T-helper 1 cell treated with Interleukin-12 subunit alpha and Interleukin-12 subunit beta and Interleukin-4 antibody, amounts not matched to agents 30 μg/mL and 1 μg/mL, for 36 hours (primary cell): ENCODE measurements at regions not wholly inside any gene's neighbourhood (a gene's known extent, or its start where the extent isn't known, plus 50 kb on each side); places are given as distances from the start of the nearest gene placed in this dataset.

Experiments
- H3K27ac Mint-ChIP-seq: one replicate; pipeline ENCODE4 v1.8.0; 2021; ENCODE audit warnings: mild to moderate bottlenecking, mixed read lengths
- H3K27me3 Mint-ChIP-seq: one replicate; pipeline ENCODE4 v1.8.0; 2021; ENCODE audit warnings: low read depth, mixed read lengths
- H3K36me3 Mint-ChIP-seq: one replicate; pipeline ENCODE4 v1.8.0; 2021; ENCODE audit warnings: low read depth, mixed read lengths
- H3K4me1 Mint-ChIP-seq: one replicate; pipeline ENCODE4 v1.8.0; 2021; ENCODE audit warnings: low read depth, mixed read lengths
- H3K4me3 Mint-ChIP-seq: one replicate; pipeline ENCODE4 v1.8.0; 2021; ENCODE audit warnings: mild to moderate bottlenecking, moderate library complexity, mixed read lengths
- H3K9me3 Mint-ChIP-seq: one replicate; pipeline ENCODE4 v1.8.0; 2021; ENCODE audit warnings: mixed read lengths

- Mint-ChIP-seq H3K36me3 (no peaks in the 10 kb centered on the region), H3K4me1 (no peaks in the 10 kb centered on the region), H3K9me3 (no peaks in the 10 kb centered on the region), H3K4me3 (no peak overlapping the region), H3K27ac (no peak overlapping the region), H3K27me3 (no peaks in the 10 kb centered on the region)
Observed at GRCh38 chr5:158270996-158271554, 412.1 kb upstream of the CLINT1 start.

DNA sequence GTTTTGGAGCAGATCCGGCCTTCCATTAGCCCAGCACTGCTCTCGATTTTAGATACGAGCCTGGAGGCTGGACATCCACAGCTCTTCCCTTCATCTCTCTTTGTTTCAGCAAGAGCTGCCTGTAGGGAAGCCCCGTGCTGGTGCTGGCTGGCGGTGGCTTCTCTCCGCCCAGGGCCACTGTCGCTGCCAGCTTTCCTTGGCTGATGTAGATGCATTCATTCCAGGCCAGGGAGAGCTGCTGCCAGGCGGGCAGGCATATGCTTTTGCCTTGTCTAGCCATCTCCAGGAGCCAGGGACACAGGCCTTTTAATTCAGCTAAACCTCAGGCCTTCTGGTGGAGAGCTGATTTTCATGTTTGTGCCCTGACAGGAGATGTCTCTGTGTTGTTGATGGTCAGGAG lies 409.3 kb upstream of the CLINT1 start:
- H3K27me3 Mint-ChIP-seq: no peaks in the 10 kb centered on the region
- no peaks in the 10 kb centered on the region for H3K9me3 Mint-ChIP-seq
- H3K4me3 Mint-ChIP-seq: no peak overlapping the region
- no peaks in the 10 kb centered on the region for H3K4me1 Mint-ChIP-seq
- H3K27ac Mint-ChIP-seq: no peak overlapping the region
- H3K36me3 Mint-ChIP-seq: no peaks in the 10 kb centered on the region

DNA sequence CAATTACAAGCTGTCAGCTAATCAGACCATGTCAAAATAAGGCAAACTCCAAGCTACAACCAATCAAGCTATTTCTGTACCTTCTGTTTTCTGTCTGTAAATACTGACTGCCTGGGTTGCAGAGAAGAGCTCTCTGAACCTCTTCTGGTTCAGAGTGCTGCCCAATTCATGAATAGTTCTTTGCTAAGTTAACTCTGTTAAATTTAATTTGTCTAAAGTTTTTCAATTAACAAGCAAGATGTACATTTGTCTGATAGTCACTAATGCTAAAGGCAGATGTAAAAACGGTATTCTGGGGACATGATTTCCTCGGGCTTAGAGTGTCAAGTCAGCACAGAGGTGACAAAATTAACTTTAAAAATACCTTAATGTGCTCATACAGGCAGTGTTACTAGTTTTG lies 408.3 kb upstream of the CLINT1 start:
- Mint-ChIP-seq H3K27me3 (no peaks in the 10 kb centered on the region), H3K36me3 (no peaks in the 10 kb centered on the region), H3K27ac (no peak overlapping the region), H3K9me3 (no peaks in the 10 kb centered on the region), H3K4me3 (no peak overlapping the region), H3K4me1 (no peaks in the 10 kb centered on the region)

- H3K27ac Mint-ChIP-seq: no peak overlapping the region
- H3K4me1 Mint-ChIP-seq: no peaks in the 10 kb centered on the region
- no peaks in the 10 kb centered on the region for H3K27me3 Mint-ChIP-seq
- no peak overlapping the region for H3K4me3 Mint-ChIP-seq
- no peaks in the 10 kb centered on the region for H3K9me3 Mint-ChIP-seq
- H3K36me3 Mint-ChIP-seq: no peaks in the 10 kb centered on the region
Observed at GRCh38 chr5:158265931-158266700, 407.2 kb upstream of the CLINT1 start.

DNA sequence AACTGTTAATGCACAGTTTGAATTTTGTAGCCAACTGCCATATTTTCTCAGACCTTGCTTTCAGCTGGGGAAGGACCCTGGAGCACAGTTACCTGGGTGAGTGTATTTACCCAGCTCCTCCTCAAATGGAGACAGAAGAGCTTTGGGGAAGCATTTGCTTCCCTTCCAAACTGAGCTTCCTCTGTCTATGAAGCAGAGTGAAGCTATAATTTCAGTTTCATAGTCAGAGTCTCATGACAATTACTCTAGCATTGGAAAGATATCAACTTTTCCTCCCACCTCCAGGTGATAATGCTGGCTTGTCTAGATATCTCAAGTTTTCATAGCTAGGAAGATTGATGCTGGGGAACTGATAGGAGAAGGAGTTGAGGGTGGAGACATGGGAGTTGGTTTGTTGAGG lies 406.4 kb upstream of the CLINT1 start:
- Mint-ChIP-seq H3K27me3 (no peaks in the 10 kb centered on the region), H3K27ac (no peak overlapping the region), H3K4me3 (no peak overlapping the region), H3K9me3 (no peaks in the 10 kb centered on the region), H3K4me1 (no peaks in the 10 kb centered on the region), H3K36me3 (no peaks in the 10 kb centered on the region)

GRCh38 chr5:158264264-158264663 lies 405.3 kb upstream of the CLINT1 start:
- Mint-ChIP-seq H3K36me3 (no peaks in the 10 kb centered on the region), H3K27ac (no peak overlapping the region), H3K27me3 (no peaks in the 10 kb centered on the region), H3K4me3 (no peak overlapping the region), H3K9me3 (no peaks in the 10 kb centered on the region), H3K4me1 (no peaks in the 10 kb centered on the region)

- H3K27ac Mint-ChIP-seq: no peak overlapping the region
- no peaks in the 10 kb centered on the region for H3K27me3 Mint-ChIP-seq
- no peaks in the 10 kb centered on the region for H3K36me3 Mint-ChIP-seq
- no peaks in the 10 kb centered on the region for H3K4me1 Mint-ChIP-seq
- H3K9me3 Mint-ChIP-seq: no peaks in the 10 kb centered on the region
- H3K4me3 Mint-ChIP-seq: no peak overlapping the region
Observed at GRCh38 chr5:158261674-158262367, 402.9 kb upstream of the CLINT1 start.

- Mint-ChIP-seq H3K27me3 (no peaks in the 10 kb centered on the region), H3K4me3 (no peak overlapping the region), H3K9me3 (no peaks in the 10 kb centered on the region), H3K27ac (no peak overlapping the region), H3K4me1 (no peaks in the 10 kb centered on the region), H3K36me3 (no peaks in the 10 kb centered on the region)
Observed at GRCh38 chr5:158256096-158256495, 397.2 kb upstream of the CLINT1 start.

GRCh38 chr5:158255609-158256008 lies 396.7 kb upstream of the CLINT1 start:
- no peak overlapping the region for H3K27ac Mint-ChIP-seq
- no peaks in the 10 kb centered on the region for H3K9me3 Mint-ChIP-seq
- no peak overlapping the region for H3K4me3 Mint-ChIP-seq
- no peaks in the 10 kb centered on the region for H3K36me3 Mint-ChIP-seq
- H3K4me1 Mint-ChIP-seq: no peaks in the 10 kb centered on the region
- H3K27me3 Mint-ChIP-seq: no peaks in the 10 kb centered on the region

DNA sequence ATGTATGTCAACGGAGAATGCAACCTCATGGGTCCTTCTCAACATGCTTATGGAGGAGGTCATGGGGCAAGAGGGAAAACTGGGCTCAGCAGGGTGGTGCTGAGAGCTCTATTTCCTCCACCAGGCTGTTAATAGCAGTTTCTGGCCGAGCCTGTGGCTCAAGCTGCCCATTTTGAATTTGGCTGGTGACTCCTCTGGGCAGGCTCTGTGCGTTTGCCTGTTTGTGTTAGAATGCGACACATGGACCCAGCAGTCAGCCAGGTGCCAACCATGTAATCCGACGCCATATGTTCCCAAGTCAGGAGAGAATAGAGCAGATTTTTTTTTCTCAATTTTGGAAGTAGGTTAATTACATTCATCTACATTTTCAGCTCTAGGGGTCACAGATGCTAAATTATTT lies 387.7 kb upstream of the CLINT1 start:
- Mint-ChIP-seq H3K27ac (no peak overlapping the region), H3K27me3 (no peaks in the 10 kb centered on the region), H3K4me3 (no peak overlapping the region), H3K4me1 (no peaks in the 10 kb centered on the region), H3K36me3 (no peaks in the 10 kb centered on the region), H3K9me3 (no peaks in the 10 kb centered on the region)

DNA sequence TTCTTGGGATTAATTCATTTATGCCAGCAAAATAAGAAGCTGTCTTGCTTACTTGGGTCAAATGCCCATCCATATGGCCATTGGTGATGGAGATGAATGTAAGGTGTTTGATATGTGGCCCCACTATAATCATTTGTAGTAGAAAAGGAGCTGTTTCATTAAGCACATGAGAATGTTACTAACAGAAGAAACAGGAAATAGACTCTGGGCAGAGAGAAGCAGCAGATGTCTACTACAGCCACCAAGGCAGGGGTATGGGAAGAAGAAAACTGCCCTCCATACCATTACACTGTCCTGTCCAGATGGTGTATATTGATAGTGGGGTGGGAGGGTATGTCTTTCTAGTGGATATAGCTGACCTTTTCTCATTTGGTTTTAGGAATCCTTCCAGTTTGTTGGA lies 386.6 kb upstream of the CLINT1 start:
- Mint-ChIP-seq H3K9me3 (no peaks in the 10 kb centered on the region), H3K4me1 (no peaks in the 10 kb centered on the region), H3K4me3 (no peak overlapping the region)

GRCh38 chr5:158244882-158245281 lies 385.9 kb upstream of the CLINT1 start:
- no peak overlapping the region for H3K27ac Mint-ChIP-seq
- no peak overlapping the region for H3K4me3 Mint-ChIP-seq

More for the DNA sequence above, 386.6 kb upstream of the CLINT1 start:
- H3K27me3 Mint-ChIP-seq: no peaks in the 10 kb centered on the region
- no peak overlapping the region for H3K27ac Mint-ChIP-seq
- H3K36me3 Mint-ChIP-seq: no peaks in the 10 kb centered on the region

GRCh38 chr5:158236511-158237335 lies 377.8 kb upstream of the CLINT1 start:
- Mint-ChIP-seq H3K4me1 (no peaks in the 10 kb centered on the region), H3K27ac (no peak overlapping the region), H3K36me3 (no peaks in the 10 kb centered on the region), H3K9me3 (peaks cover 3% of the 10 kb centered on the region), H3K27me3 (no peaks in the 10 kb centered on the region), H3K4me3 (no peak overlapping the region)

More at GRCh38 chr5:158244882-158245281, 385.9 kb upstream of the CLINT1 start:
- H3K27me3 Mint-ChIP-seq: no peaks in the 10 kb centered on the region
- H3K4me1 Mint-ChIP-seq: no peaks in the 10 kb centered on the region
- H3K36me3 Mint-ChIP-seq: no peaks in the 10 kb centered on the region
- no peaks in the 10 kb centered on the region for H3K9me3 Mint-ChIP-seq

DNA sequence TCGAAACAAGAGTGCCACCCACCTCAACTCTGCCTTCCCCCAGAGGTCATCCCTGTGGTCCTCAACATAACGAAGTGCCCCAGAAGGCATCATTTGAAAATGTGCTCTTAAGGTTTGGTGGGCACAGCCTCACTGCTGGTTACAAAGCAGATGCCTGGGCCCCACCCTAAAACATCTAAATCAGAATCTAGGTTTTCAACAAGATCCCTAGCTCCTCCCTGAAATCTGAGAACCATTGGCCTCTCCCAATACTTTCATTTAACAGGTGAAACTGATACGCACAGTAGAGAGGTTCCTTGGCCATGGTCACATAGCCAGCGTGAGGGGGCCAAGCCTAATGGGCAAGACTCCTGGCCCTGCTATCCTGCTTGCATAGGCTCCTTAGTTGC lies 376.2 kb upstream of the CLINT1 start:
- no peak overlapping the region for H3K27ac Mint-ChIP-seq
- H3K4me1 Mint-ChIP-seq: no peaks in the 10 kb centered on the region
- no peaks in the 10 kb centered on the region for H3K27me3 Mint-ChIP-seq
- H3K4me3 Mint-ChIP-seq: no peak overlapping the region
- peaks cover 3% of the 10 kb centered on the region for H3K9me3 Mint-ChIP-seq
- H3K36me3 Mint-ChIP-seq: no peaks in the 10 kb centered on the region
